Superior temporal gyrus (tissue), 1 donor: ENCODE measurements at regions not wholly inside any gene's neighbourhood (a gene's known extent, or its start where the extent isn't known, plus 50 kb on each side); places are given as distances from the start of the nearest gene placed in this dataset.
A peak's percentile ranks its signal among the peaks of the same experiment; 100 is the strongest.

Experiments used
- DNase-seq: peaks from one replicate; pipeline ENCODE4 v3.0.0-alpha.2; 2016; ENCODE audit errors: extremely low spot score

GRCh38 chr2:12284487-12284886 lies 432.2 kb upstream of the TRIB2 start:
- no peak for DNase-seq

- no peak for DNase-seq
Observed at GRCh38 chr2:12286347-12286746, 430.4 kb upstream of the TRIB2 start.

- DNase-seq, result no peak
Observed at GRCh38 chr2:12287220-12287751, 429.4 kb upstream of the TRIB2 start.

- no peak for DNase-seq
Observed at GRCh38 chr2:12288048-12288447, 428.7 kb upstream of the TRIB2 start.

GRCh38 chr2:12289120-12289802 lies 427.5 kb upstream of the TRIB2 start:
- DNase-seq, result no peak

GRCh38 chr2:12291303-12291702 lies 425.4 kb upstream of the TRIB2 start:
- no peak for DNase-seq

GRCh38 chr2:12293874-12294273 lies 422.9 kb upstream of the TRIB2 start:
- DNase-seq, result no peak

- no peak for DNase-seq
Observed at GRCh38 chr2:12295856-12296519, 420.7 kb upstream of the TRIB2 start.

GRCh38 chr2:12296915-12297314 lies 419.8 kb upstream of the TRIB2 start:
- no peak for DNase-seq

- DNase-seq, result no peak
Observed at GRCh38 chr2:12298352-12298751, 418.4 kb upstream of the TRIB2 start.

- no peak for DNase-seq
Observed at GRCh38 chr2:12299431-12299830, 417.3 kb upstream of the TRIB2 start.

- DNase-seq, result no peak
Observed at GRCh38 chr2:12300019-12300602, 416.6 kb upstream of the TRIB2 start.

- no peak for DNase-seq
Observed at GRCh38 chr2:12300927-12301326, 415.8 kb upstream of the TRIB2 start.

- DNase-seq, result no peak
Observed at GRCh38 chr2:12302140-12302539, 414.6 kb upstream of the TRIB2 start.

- no peak for DNase-seq
Observed at GRCh38 chr2:12302691-12303090, 414.0 kb upstream of the TRIB2 start.

GRCh38 chr2:12303181-12304030 lies 413.3 kb upstream of the TRIB2 start:
- DNase-seq, result no peak

GRCh38 chr2:12304564-12305171 lies 412.1 kb upstream of the TRIB2 start:
- no peak for DNase-seq

- DNase-seq, result no peak
Observed at GRCh38 chr2:12305931-12306330, 410.8 kb upstream of the TRIB2 start.

GRCh38 chr2:12310399-12310798 lies 406.3 kb upstream of the TRIB2 start:
- no peak for DNase-seq

GRCh38 chr2:12313445-12314126 lies 403.1 kb upstream of the TRIB2 start:
- DNase-seq, result peak; percentile 21
